ENCODE measurements at regions not wholly inside any gene's neighbourhood (a gene's known extent, or its start where the extent isn't known, plus 50 kb on each side); places are given as distances from the start of the nearest gene placed in this dataset.

DNA sequence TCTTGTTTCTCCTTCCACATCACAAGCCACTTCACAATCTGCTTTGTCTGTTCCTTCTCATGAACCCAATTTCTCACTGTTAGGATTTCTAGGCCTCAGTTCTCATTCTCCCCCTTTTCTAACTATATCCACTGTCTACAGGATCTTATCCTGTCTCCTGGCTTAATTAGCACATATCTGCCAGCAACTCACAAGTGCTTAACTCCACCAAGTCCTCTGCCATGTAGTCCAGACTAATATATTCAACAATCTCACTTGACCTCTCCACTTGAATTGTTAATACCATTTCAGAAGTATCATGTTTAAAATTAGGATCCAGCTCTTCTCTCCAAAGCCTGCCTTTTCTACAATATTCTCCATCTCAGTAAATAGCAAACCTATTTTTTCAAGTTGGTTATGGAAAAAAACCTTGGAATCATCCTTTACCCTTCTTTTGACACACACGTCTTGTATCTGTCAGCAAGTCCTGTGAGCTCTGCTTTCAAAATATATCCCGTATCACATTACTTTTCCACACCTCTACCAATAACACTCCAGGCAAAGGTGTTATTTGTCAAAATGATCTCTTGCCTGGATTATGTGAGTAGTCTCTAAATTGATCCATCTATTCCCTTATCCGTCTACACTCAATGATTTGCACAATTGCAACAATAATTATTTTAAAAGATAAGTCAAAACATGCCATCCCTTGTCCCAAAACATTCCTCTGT is 127.2 kb upstream of the SLIT2 start:
- Histone ChIP-seq H3K27ac (ENCODE audit: low read depth, low read length) (no peak overlapping the region), H3K9me3 (ENCODE audit: control insufficient read depth, insufficient read depth, low read length) (no peaks in the 10 kb centered on the region), H3K27me3 (ENCODE audit: control insufficient read depth, insufficient read depth, low read length) (no peaks in the 10 kb centered on the region), H3K4me3 (ENCODE audit: low read depth, low read length) (no peak overlapping the region)
- CTCF ChIA-PET, result no interaction called here
- TF ChIP-seq CTCF (IDR thresholded peaks at IDR 0.05; ENCODE audit: low read depth, low read length), result no peak
- POLR2A ChIA-PET, result no interaction called here
- no peak for DNase-seq (ENCODE audit: low read depth, low spot score)

DNA sequence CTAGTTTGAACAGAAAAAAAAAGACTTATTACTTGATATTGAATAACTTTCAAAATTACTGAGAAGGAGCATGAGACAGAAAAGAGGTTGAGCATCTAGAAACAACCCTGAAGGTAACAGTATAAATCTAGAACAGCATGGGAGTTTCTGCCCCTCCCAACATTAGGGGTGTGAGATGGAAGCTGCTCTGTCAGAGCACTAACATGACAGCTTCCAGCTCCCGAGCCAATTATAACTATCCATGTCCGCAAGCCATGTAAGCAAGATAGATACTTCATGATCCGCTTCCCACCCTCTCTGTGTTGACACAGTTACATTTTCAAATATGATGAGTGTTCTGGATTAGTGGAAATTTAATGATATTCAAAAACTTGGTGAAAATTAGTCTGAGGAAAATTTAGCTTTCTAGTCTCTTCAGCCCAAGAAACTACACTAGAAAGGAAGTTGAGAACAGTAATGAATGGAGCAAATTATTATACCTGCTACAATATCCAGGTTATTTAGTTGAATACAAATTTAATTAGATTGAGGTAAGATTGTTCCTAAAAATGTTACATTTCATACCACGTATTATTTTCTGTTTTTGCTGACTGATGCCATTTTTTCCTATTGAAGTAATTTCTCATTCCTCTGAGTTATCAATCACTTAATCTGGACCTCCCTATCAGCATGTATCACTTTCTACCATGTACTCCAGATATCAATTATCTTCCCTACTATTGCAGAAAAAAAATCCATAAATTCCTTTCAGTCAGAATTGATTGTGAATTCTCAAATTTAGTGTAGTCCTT is 129.3 kb upstream of the SLIT2 start:
- Histone ChIP-seq H3K27ac (ENCODE audit: low read depth, low read length) (no peak overlapping the region), H3K27me3 (ENCODE audit: control insufficient read depth, insufficient read depth, low read length) (no peaks in the 10 kb centered on the region), H3K4me3 (ENCODE audit: low read depth, low read length) (no peak overlapping the region), H3K9me3 (ENCODE audit: control insufficient read depth, insufficient read depth, low read length) (no peaks in the 10 kb centered on the region)
- ChIA-PET POLR2A (no interaction called here), CTCF (no interaction called here)
- DNase-seq (ENCODE audit: low read depth, low spot score), result no peak
- no peak for TF ChIP-seq CTCF (IDR thresholded peaks at IDR 0.05; ENCODE audit: low read depth, low read length)

DNA sequence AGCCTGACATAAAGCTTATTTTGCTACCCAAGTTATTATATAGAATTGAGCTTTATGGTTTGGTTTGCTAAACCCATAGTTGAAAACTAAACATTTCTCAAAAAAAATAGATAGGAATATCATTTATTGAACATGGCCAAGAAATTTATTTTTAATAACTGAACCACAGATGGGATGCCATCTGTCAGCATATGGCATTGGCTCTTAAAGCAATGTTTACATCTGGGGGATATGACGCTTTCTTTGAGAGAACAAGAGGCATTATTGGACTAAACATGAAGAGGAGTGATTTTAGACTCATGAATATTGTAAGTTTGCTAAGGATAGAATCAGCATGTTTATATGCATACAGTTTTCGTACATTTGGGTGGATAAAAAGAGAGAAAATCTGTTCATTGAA is 132.6 kb upstream of the SLIT2 start:
- ChIA-PET CTCF (no interaction called here), POLR2A (no interaction called here)
- Histone ChIP-seq H3K9me3 (ENCODE audit: control insufficient read depth, insufficient read depth, low read length) (no peaks in the 10 kb centered on the region), H3K27me3 (ENCODE audit: control insufficient read depth, insufficient read depth, low read length) (no peaks in the 10 kb centered on the region), H3K4me3 (ENCODE audit: low read depth, low read length) (no peak overlapping the region), H3K27ac (ENCODE audit: low read depth, low read length) (no peak overlapping the region)
- DNase-seq (ENCODE audit: low read depth, low spot score), result no peak
- no peak for TF ChIP-seq CTCF (IDR thresholded peaks at IDR 0.05; ENCODE audit: low read depth, low read length)

DNA sequence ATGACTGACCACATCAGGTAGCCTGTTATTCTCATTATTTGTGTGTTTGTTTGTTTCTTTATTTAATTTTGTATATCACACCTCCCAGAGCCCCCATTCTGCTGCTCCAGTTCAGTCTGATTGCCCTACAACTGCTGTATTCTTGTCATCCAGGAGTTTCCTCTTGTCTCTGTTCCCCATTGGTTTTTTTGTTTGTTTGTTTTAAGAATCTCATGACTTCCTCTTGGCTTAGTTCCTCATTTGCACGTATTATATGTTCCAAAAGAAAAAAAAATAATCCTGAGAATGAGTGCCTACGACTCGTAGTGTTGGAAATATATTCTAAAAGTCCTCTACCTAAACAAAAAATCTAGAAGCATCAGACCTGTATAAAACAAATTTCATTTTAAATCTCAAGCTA is 142.3 kb upstream of the SLIT2 start:
- POLR2A ChIA-PET, result no interaction called here
- no peak for DNase-seq (ENCODE audit: low read depth, low spot score)
- Histone ChIP-seq H3K9me3 (ENCODE audit: control insufficient read depth, insufficient read depth, low read length) (no peaks in the 10 kb centered on the region), H3K4me3 (ENCODE audit: low read depth, low read length) (no peak overlapping the region), H3K27me3 (ENCODE audit: control insufficient read depth, insufficient read depth, low read length) (no peaks in the 10 kb centered on the region), H3K27ac (ENCODE audit: low read depth, low read length) (no peak overlapping the region)
- no peak for TF ChIP-seq CTCF (IDR thresholded peaks at IDR 0.05; ENCODE audit: low read depth, low read length)
- CTCF ChIA-PET, result no interaction called here

GRCh38 chr4:20106921-20107320 is 144.8 kb upstream of the SLIT2 start:
- no peak for TF ChIP-seq CTCF (IDR thresholded peaks at IDR 0.05; ENCODE audit: low read depth, low read length)
- Histone ChIP-seq H3K27me3 (ENCODE audit: control insufficient read depth, insufficient read depth, low read length) (no peaks in the 10 kb centered on the region), H3K9me3 (ENCODE audit: control insufficient read depth, insufficient read depth, low read length) (no peaks in the 10 kb centered on the region), H3K4me3 (ENCODE audit: low read depth, low read length) (no peak overlapping the region), H3K27ac (ENCODE audit: low read depth, low read length) (no peak overlapping the region)
- CTCF ChIA-PET, result no interaction called here
- POLR2A ChIA-PET, result no interaction called here
- no peak for DNase-seq (ENCODE audit: low read depth, low spot score)
